HEK293 (cell line): ENCODE measurements at regions not wholly inside any gene's neighbourhood (a gene's known extent, or its start where the extent isn't known, plus 50 kb on each side); places are given as distances from the start of the nearest gene placed in this dataset.
A peak's percentile ranks its signal among the peaks of the same experiment; 100 is the strongest.

Experiments used
- CTCF ChIA-PET: fragments of 350-600 bp; formaldehyde crosslinking; extraction: SDS; loops from one replicate; lab custom pipeline; 2021; ENCODE audit warnings: antibody characterized with exemption; lab: Yijun Ruan, JAX
- POLR2A ChIA-PET: fragments of 300-600 bp; formaldehyde crosslinking; extraction: SDS; loops from one replicate; lab custom pipeline; 2020; ENCODE audit warnings: antibody characterized with exemption, inconsistent platforms; lab: Yijun Ruan, JAX
- H3K27ac ChIP-seq: fragments of 200-500 bp; sonication (Bioruptor generic); 2 replicates; pipeline ENCODE4 v1.5.1; 2014; ENCODE audit warnings: low read depth, low read length, control low read depth, inconsistent platforms; ENCODE audit errors: extremely low read depth
- H3K36me3 ChIP-seq, 2 experiments: fragments of 200-500 bp in 1 of 2; sonication (Bioruptor generic) in 1 of 2; 1 replicate in 1 of 2; 2 replicates in 1 of 2; pipeline ENCODE4 v1.5.1; 2014 to 2017; ENCODE audit warnings: inconsistent platforms in 2 of 2, low read length in 2 of 2; ENCODE audit not compliant: control insufficient read depth in 2 of 2, insufficient read depth in 1 of 2
- H3K4me1 ChIP-seq: fragments of 200-500 bp; sonication (Bioruptor generic); 2 replicates; pipeline ENCODE4 v1.5.1; 2014; ENCODE audit warnings: mild to moderate bottlenecking, low read length, inconsistent platforms; ENCODE audit not compliant: control insufficient read depth, insufficient read depth
- H3K4me3 ChIP-seq: 2 replicates; pipeline ENCODE4 v1.5.1; 2011; ENCODE audit warnings: low read depth, mild to moderate bottlenecking, control low read depth, low read length, moderate library complexity
- H3K9me3 ChIP-seq: fragments of 200-500 bp; sonication (Bioruptor generic); 2 replicates; pipeline ENCODE4 v1.5.1; 2014; ENCODE audit warnings: low read depth, low read length, inconsistent platforms; ENCODE audit not compliant: control insufficient read depth, insufficient read depth
- BCL11A ChIP-seq: fragments of 450-650 bp; formaldehyde crosslinking; IDR thresholded peaks from 2 replicates; pipeline ENCODE4 v1.5.1; 2016; ENCODE audit warnings: low read depth, missing biosample characterization, missing genetic modification characterization
- GLIS2 ChIP-seq: fragments of 450-650 bp; formaldehyde crosslinking; IDR thresholded peaks from 2 replicates; pipeline ENCODE4 v1.5.1; 2016; ENCODE audit warnings: missing biosample characterization, missing genetic modification characterization
- HOXC10 ChIP-seq: sonication (generic); formaldehyde crosslinking; IDR thresholded peaks from 2 replicates; pipeline ENCODE4 v1.8.1; 2023; ENCODE audit warnings: mild to moderate bottlenecking, missing genetic modification reagents
- MYNN ChIP-seq: fragments of 450-650 bp; formaldehyde crosslinking; IDR thresholded peaks from 2 replicates; pipeline ENCODE4 v1.5.1; 2016; ENCODE audit warnings: missing biosample characterization, missing genetic modification characterization, borderline replicate concordance
- SCRT1 ChIP-seq: fragments of 450-650 bp; formaldehyde crosslinking; IDR thresholded peaks from 2 replicates; pipeline ENCODE4 v1.5.1; 2016; ENCODE audit warnings: missing biosample characterization, missing genetic modification characterization, borderline replicate concordance
- WT1 ChIP-seq: fragments of 450-650 bp; formaldehyde crosslinking; IDR thresholded peaks from 2 replicates; pipeline ENCODE4 v1.5.1; 2016; ENCODE audit warnings: missing biosample characterization, missing genetic modification characterization
- ZBTB7A ChIP-seq: fragments of 450-650 bp; formaldehyde crosslinking; IDR thresholded peaks from 2 replicates; pipeline ENCODE4 v1.5.1; 2016; ENCODE audit warnings: low read depth, missing biosample characterization, missing genetic modification characterization
- ZNF133 ChIP-seq: fragments of 450-650 bp; formaldehyde crosslinking; IDR thresholded peaks from 2 replicates; pipeline ENCODE4 v1.5.1; 2016; ENCODE audit warnings: missing biosample characterization, missing genetic modification characterization
- ZNF140 ChIP-seq: fragments of 450-650 bp; formaldehyde crosslinking; IDR thresholded peaks from 2 replicates; pipeline ENCODE4 v1.5.1; 2016; ENCODE audit warnings: missing biosample characterization, missing genetic modification characterization
- ZNF19 ChIP-seq: fragments of 450-650 bp; formaldehyde crosslinking; IDR thresholded peaks from 2 replicates; pipeline ENCODE4; 2016; ENCODE audit warnings: missing biosample characterization, missing genetic modification characterization, low read depth
- ZNF221 ChIP-seq: fragments of 450-650 bp; formaldehyde crosslinking; IDR thresholded peaks from 2 replicates; pipeline ENCODE4 v1.5.1; 2017; ENCODE audit warnings: missing biosample characterization, missing genetic modification characterization, borderline replicate concordance
- ZNF223 ChIP-seq: fragments of 450-650 bp; formaldehyde crosslinking; IDR thresholded peaks from 2 replicates; pipeline ENCODE4 v1.5.1; 2016; ENCODE audit warnings: missing biosample characterization, missing genetic modification characterization
- ZNF248 ChIP-seq: fragments of 450-650 bp; formaldehyde crosslinking; IDR thresholded peaks from 2 replicates; pipeline ENCODE4 v1.5.1; 2017; ENCODE audit warnings: missing biosample characterization, missing genetic modification characterization
- ZNF324 ChIP-seq: fragments of 450-650 bp; formaldehyde crosslinking; IDR thresholded peaks from 2 replicates; pipeline ENCODE4 v1.5.1; 2016; ENCODE audit warnings: missing biosample characterization, missing genetic modification characterization
- ZNF37A ChIP-seq: fragments of 450-650 bp; IDR thresholded peaks from 2 replicates; pipeline ENCODE4 v1.5.1; 2018; ENCODE audit warnings: missing biosample characterization, missing genetic modification characterization
- ZNF404 ChIP-seq: fragments of 450-650 bp; formaldehyde crosslinking; IDR thresholded peaks from 2 replicates; pipeline ENCODE4 v1.5.1; 2017; ENCODE audit warnings: missing biosample characterization, missing genetic modification characterization
- ZNF48 ChIP-seq: fragments of 450-650 bp; formaldehyde crosslinking; IDR thresholded peaks from 2 replicates; pipeline ENCODE4 v1.5.1; 2016; ENCODE audit warnings: missing biosample characterization, missing genetic modification characterization
- ZNF558 ChIP-seq: fragments of 450-650 bp; formaldehyde crosslinking; IDR thresholded peaks from 2 replicates; pipeline ENCODE4 v1.5.1; 2016; ENCODE audit warnings: missing biosample characterization, missing genetic modification characterization
- ZNF561 ChIP-seq: fragments of 450-650 bp; IDR thresholded peaks from 2 replicates; pipeline ENCODE4 v1.5.1; 2018; ENCODE audit warnings: missing biosample characterization, missing genetic modification characterization, borderline replicate concordance
- ZNF664 ChIP-seq: fragments of 450-650 bp; formaldehyde crosslinking; IDR thresholded peaks from 2 replicates; pipeline ENCODE4 v1.5.1; 2016; ENCODE audit warnings: missing biosample characterization, missing genetic modification characterization
- ZNF747 ChIP-seq: fragments of 450-650 bp; formaldehyde crosslinking; IDR thresholded peaks from 2 replicates; pipeline ENCODE4 v1.5.1; 2016; ENCODE audit warnings: missing biosample characterization, missing genetic modification characterization
- ZXDB ChIP-seq: fragments of 450-650 bp; formaldehyde crosslinking; IDR thresholded peaks from 2 replicates; pipeline ENCODE4 v1.5.1; 2016; ENCODE audit warnings: missing biosample characterization, missing genetic modification characterization
- TF ChIP-seq, protein P1 (sequence below): fragments of 450-650 bp; formaldehyde crosslinking; IDR thresholded peaks from 2 replicates; pipeline ENCODE4 v1.5.1; 2016; ENCODE audit warnings: missing biosample characterization, missing genetic modification characterization
- TF ChIP-seq, protein P2 (sequence below): fragments of 450-650 bp; formaldehyde crosslinking; IDR thresholded peaks from 2 replicates; pipeline ENCODE4 v1.5.1; 2016; ENCODE audit warnings: missing biosample characterization, missing genetic modification characterization

DNA sequence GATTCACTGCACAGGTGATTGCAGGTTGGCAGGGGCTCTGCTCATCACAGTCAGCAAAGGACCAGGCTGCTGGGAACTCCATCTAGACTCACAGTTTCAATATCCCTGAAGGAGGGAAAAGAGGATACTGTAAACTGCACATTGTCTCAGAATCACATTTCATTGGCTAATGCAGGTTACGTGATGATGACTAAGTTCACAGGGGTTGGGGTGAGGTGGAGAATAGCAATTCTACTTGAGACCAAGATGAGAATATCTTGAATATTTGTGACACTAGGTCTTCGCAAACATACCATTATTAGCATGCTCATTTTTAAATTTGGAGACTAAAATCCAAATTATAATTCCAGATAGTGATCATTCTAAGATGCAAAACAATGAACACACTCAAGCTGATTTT is 208.5 kb upstream of the CITED2 start (continued):
- TF ChIP-seq, protein P1, sequence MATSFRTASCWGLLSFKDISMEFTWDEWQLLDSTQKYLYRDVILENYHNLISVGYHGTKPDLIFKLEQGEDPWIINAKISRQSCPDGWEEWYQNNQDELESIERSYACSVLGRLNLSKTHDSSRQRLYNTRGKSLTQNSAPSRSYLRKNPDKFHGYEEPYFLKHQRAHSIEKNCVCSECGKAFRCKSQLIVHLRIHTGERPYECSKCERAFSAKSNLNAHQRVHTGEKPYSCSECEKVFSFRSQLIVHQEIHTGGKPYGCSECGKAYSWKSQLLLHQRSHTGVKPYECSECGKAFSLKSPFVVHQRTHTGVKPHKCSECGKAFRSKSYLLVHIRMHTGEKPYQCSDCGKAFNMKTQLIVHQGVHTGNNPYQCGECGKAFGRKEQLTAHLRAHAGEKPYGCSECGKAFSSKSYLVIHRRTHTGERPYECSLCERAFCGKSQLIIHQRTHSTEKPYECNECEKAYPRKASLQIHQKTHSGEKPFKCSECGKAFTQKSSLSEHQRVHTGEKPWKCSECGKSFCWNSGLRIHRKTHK (tag by site-specific recombination): no peak
- no peak for TF ChIP-seq ZNF223 (tag by site-specific recombination)

DNA sequence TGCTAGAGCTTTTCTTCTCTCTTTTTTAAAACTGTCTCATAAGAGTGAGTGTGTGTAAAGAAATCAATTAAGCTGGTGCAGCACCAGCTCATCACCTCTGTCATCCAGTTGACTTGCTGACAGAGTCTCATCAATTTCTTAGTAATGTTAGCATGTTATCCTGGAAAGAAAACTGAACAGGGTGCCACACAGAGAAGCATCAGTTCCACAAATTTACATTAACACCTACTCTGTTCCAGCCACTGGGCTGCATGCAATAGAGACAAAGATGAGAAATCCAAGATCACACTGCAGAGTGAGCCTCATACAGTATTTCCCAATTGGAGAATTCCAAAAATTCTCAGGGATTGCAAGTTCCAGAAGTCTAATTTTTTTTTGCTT is 207.0 kb upstream of the CITED2 start:
- ChIA-PET CTCF (interaction anchor here (0.7 kb wide), 1 partner anchor 181 kb away, joined by 3 read pairs; no protein-coding TSS in a partner anchor), POLR2A (interaction anchor here (2.6 kb wide), 1 partner anchor 207 kb away, joined by 15 read pairs; the partner anchor contains the start of gene CITED2)
- Histone ChIP-seq H3K4me1 (no peaks in the 10 kb centered on the region), H3K4me3 (no peak overlapping the region), H3K9me3 (no peaks in the 10 kb centered on the region), H3K36me3 (no peaks in the 10 kb centered on the region), H3K27ac (no peak overlapping the region)
- TF ChIP-seq ZXDB (tag by site-specific recombination) (no peak), ZNF19 (no peak), ZNF48 (tag by site-specific recombination) (no peak), ZNF561 (tag by site-specific recombination) (no peak), ZNF404 (tag by site-specific recombination) (no peak), ZNF133 (tag by site-specific recombination) (no peak), GLIS2 (no peak), ZNF221 (tag by site-specific recombination) (no peak), ZNF248 (tag by site-specific recombination) (no peak), ZNF747 (no peak), SCRT1 (tag by site-specific recombination) (no peak), BCL11A (tag by site-specific recombination) (no peak), ZNF664 (tag by site-specific recombination) (no peak), MYNN (tag by site-specific recombination) (no peak), ZNF558 (tag by site-specific recombination) (no peak)

DNA sequence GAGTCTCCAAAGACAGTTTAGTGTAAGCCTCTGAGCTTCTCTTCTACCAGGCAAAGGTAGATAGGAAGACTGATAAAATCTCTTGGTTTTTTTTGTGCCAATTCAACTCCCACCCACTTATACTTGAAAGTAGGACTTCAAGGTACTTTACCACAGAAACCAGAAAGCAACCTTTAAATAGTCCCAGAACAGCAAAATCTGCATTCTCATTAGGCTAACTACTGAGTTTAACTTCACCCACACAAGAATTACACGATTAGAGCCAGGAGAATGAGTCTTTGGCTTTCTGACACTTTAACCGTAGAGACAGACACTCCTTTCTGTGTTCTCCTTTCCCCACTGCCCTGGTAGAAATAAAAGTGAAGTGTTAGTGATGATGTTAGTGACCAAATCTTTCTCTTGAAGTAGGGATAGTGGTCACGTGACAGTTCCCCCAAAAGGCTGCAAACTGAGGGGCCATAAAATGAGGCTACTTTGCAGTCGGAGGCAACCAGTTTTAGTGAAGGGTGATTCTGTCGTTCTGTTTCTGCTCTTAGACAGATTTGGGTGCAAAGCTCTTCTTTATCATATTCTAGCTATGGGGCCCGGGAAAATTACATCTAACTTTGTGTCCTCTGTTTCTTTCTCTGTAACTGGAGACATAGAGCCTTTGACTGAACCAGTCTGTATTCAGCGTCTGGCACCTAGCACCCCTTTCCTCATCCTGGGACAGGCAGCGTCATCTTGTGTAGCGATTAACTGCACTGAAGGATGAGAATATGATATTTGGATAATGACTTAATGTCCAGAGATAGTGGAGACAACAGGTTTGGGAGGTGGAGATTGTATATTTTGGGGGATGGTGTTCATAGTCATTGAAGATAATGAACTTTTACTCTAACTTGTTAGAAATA is 206.4 kb upstream of the CITED2 start:
- Histone ChIP-seq H3K4me3 (no peak overlapping the region), H3K9me3 (no peaks in the 10 kb centered on the region), H3K4me1 (no peaks in the 10 kb centered on the region), H3K36me3 (no peaks in the 10 kb centered on the region), H3K27ac (no peak overlapping the region)
- POLR2A ChIA-PET: interaction anchor here (2.6 to 2.8 kb wide), 2 partner anchors 206 kb away, joined by 14 to 15 read pairs; partner anchors contain the start of gene CITED2
- no peak for TF ChIP-seq ZBTB7A
- TF ChIP-seq, protein P2, sequence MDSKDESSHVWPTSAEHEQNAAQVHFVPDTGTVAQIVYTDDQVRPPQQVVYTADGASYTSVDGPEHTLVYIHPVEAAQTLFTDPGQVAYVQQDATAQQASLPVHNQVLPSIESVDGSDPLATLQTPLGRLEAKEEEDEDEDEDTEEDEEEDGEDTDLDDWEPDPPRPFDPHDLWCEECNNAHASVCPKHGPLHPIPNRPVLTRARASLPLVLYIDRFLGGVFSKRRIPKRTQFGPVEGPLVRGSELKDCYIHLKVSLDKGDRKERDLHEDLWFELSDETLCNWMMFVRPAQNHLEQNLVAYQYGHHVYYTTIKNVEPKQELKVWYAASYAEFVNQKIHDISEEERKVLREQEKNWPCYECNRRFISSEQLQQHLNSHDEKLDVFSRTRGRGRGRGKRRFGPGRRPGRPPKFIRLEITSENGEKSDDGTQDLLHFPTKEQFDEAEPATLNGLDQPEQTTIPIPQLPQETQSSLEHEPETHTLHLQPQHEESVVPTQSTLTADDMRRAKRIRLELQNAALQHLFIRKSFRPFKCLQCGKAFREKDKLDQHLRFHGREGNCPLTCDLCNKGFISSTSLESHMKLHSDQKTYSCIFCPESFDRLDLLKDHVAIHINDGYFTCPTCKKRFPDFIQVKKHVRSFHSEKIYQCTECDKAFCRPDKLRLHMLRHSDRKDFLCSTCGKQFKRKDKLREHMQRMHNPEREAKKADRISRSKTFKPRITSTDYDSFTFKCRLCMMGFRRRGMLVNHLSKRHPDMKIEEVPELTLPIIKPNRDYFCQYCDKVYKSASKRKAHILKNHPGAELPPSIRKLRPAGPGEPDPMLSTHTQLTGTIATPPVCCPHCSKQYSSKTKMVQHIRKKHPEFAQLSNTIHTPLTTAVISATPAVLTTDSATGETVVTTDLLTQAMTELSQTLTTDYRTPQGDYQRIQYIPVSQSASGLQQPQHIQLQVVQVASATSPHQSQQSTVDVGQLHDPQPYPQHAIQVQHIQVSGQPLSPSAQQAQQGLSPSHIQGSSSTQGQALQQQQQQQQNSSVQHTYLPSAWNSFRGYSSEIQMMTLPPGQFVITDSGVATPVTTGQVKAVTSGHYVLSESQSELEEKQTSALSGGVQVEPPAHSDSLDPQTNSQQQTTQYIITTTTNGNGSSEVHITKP (tag by site-specific recombination): peak; percentile 59; the same call in 1 of the 2 replicates
- TF ChIP-seq WT1 (tag by site-specific recombination): no peak
- no peak for TF ChIP-seq ZNF140 (tag by site-specific recombination)
- TF ChIP-seq ZNF37A (tag by site-specific recombination): no peak
- TF ChIP-seq HOXC10 (CRISPR knock-in tag): no peak
- no peak for TF ChIP-seq ZNF324
- CTCF ChIA-PET: interaction anchor here (0.6 to 0.7 kb wide), 4 partner anchors 180 to 714 kb away, joined by 3 read pairs; no protein-coding TSS in a partner anchor
